Right lobe of liver (tissue), 4 donors: ENCODE measurements at regions not wholly inside any gene's neighbourhood (a gene's known extent, or its start where the extent isn't known, plus 50 kb on each side); places are given as distances from the start of the nearest gene placed in this dataset.

Experiments
- CTCF ChIP-seq, 4 donors: fragments of 200-600 bp in 3 of 4; fragments of 450-650 bp in 1 of 4; IDR thresholded peaks; one replicate each; pipeline versions ENCODE4 v1.5.1 to v1.8.0; 2016 to 2022; ENCODE audit warnings: antibody characterized with exemption in 4 of 4, mild to moderate bottlenecking in 2 of 4
- POLR2A ChIP-seq: fragments of 450-650 bp; IDR thresholded peaks from one replicate; pipeline ENCODE4 v1.6.1; 2017; ENCODE audit warnings: antibody characterized with exemption, mild to moderate bottlenecking
- donor health status: DM: no; HTN: no; CAD: no.
- donor health status: DM: no; HTN: no; CAD: no.
- donor health status: DM: no; HTN: yes; CAD: no.

GRCh38 chrX:109826954-109827708 is 94.1 kb upstream of the ACSL4 start:
- TF ChIP-seq CTCF (IDR thresholded peaks at IDR 0.05) (no peak), POLR2A (no peak)
